ENCODE measurements at regions not wholly inside any gene's neighbourhood (a gene's known extent, or its start where the extent isn't known, plus 50 kb on each side); places are given as distances from the start of the nearest gene placed in this dataset.

DNA sequence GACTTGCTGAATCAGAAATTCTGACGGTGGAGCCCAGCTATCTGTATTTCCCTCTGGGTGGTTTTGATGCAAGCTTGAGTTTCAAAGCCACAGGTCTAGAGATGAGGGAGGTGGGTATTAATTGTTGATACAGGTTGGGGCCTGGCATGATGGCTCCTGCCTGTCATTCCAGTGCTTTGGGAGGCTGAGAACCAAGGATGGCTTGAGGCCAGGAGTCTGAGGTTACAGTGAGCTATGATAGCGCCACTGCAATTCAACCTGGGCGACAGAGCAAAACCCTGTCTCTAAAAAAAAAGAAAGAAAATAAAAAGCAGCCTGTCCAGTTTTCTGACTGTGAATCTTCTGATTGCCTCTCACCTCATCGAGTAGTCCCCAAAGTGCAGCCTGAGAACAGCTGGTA is 184.8 kb upstream of the SASH1 start:
- H3K9me3 ChIP-seq (ENCODE audit: control insufficient read depth in 2 of 3, insufficient read depth in 1 of 3, low read length in 3 of 3): no peaks in the 10 kb centered on the region
- H3K36me3 ChIP-seq (ENCODE audit: control insufficient read depth in 2 of 3, insufficient read depth in 3 of 3, low read length in 3 of 3): no peaks in the 10 kb centered on the region
- TF ChIP-seq, protein P1, sequence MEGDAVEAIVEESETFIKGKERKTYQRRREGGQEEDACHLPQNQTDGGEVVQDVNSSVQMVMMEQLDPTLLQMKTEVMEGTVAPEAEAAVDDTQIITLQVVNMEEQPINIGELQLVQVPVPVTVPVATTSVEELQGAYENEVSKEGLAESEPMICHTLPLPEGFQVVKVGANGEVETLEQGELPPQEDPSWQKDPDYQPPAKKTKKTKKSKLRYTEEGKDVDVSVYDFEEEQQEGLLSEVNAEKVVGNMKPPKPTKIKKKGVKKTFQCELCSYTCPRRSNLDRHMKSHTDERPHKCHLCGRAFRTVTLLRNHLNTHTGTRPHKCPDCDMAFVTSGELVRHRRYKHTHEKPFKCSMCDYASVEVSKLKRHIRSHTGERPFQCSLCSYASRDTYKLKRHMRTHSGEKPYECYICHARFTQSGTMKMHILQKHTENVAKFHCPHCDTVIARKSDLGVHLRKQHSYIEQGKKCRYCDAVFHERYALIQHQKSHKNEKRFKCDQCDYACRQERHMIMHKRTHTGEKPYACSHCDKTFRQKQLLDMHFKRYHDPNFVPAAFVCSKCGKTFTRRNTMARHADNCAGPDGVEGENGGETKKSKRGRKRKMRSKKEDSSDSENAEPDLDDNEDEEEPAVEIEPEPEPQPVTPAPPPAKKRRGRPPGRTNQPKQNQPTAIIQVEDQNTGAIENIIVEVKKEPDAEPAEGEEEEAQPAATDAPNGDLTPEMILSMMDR (IDR thresholded peaks at IDR 0.05; ENCODE audit: borderline replicate concordance, extremely low read depth, insufficient read depth): no peak
- FAIRE-seq (no peak), DNase-seq (peak in 3 of 5 donors; percentile 18 to 57 (median 50))
- no peak overlapping the region for H3K27ac ChIP-seq (ENCODE audit: low read depth in 2 of 2, low read length in 2 of 2)
- no peak overlapping the region for H3K9ac ChIP-seq (ENCODE audit: low read length in 3 of 3)
- H3K4me1 ChIP-seq (ENCODE audit: control insufficient read depth in 2 of 3, insufficient read depth in 2 of 3, low read depth in 1 of 3, low read length in 3 of 3): no peaks in the 10 kb centered on the region
- no peaks in the 10 kb centered on the region for H3K27me3 ChIP-seq (ENCODE audit: control insufficient read depth, insufficient read depth, low read length)
- intact Hi-C loops (cut with DNase I): no loop called here
- H3K4me3 ChIP-seq (ENCODE audit: low read length in 3 of 3): no peak overlapping the region

DNA sequence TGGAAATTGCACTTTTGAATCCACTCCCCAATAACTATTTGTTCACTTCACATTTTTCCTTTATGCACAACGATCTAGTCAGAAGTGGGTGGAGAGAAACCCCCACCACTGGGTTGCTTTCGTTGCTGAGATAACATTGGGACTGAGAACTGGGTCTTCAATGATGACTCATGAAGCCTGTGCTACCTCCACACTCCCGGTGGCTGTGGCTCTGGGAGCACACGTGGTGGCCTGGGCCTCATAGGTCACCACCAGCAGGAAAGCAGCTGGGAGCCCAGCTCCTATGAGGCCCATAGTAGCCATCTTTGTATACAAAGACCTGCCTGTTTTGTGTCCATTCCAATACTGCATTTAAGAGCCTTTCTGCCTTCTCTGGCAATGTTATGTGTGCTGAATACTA is 178.0 kb upstream of the SASH1 start:
- FAIRE-seq: no peak
- Histone ChIP-seq H3K36me3 (ENCODE audit: control insufficient read depth in 2 of 3, insufficient read depth in 3 of 3, low read length in 3 of 3) (no peaks in the 10 kb centered on the region), H3K27me3 (ENCODE audit: control insufficient read depth, insufficient read depth, low read length) (no peaks in the 10 kb centered on the region), H3K9ac (ENCODE audit: low read length in 3 of 3) (no peak overlapping the region), H3K27ac (ENCODE audit: low read depth in 2 of 2, low read length in 2 of 2) (no peak overlapping the region), H3K9me3 (ENCODE audit: control insufficient read depth in 2 of 3, insufficient read depth in 1 of 3, low read length in 3 of 3) (no peaks in the 10 kb centered on the region), H3K4me1 (ENCODE audit: control insufficient read depth in 2 of 3, insufficient read depth in 2 of 3, low read depth in 1 of 3, low read length in 3 of 3) (no peaks in the 10 kb centered on the region), H3K4me3 (ENCODE audit: low read length in 3 of 3) (no peak overlapping the region)
- TF ChIP-seq, protein P1 (IDR thresholded peaks at IDR 0.05; ENCODE audit: borderline replicate concordance, extremely low read depth, insufficient read depth): no peak
- no peak for DNase-seq
- intact Hi-C loops (cut with DNase I): loop anchor here (10.0 kb wide), 1 partner anchor 660 kb away; the partner anchor contains the start of gene SAMD5

DNA sequence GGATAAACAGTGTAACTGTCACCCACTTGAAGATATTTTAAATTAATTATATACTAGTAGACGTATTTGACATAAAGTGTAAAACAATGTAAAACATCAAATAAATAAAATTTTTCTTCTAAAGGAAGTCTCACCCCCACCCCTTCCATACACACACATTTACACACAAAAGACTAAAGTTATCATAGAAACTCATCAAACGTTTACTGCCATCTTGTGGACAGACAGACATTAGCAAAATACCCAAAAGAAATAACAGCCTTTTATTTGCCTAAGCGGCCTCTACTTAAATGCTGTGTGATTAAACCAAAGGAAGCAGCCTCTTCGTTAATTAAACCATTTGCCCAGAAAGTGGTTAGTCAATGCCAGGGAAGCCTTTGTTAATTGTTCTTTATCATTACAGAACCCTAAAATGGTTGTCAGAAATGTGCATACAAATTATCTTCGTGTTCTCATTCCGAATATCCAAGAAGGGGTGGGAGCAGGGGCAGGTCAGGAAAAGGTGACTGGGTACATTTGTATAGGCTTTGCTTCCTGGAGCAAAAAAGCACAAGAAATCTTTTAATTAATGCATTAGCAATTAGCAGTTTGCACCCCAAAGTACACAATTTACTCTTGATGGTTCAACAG is 176.2 kb upstream of the SASH1 start:
- Histone ChIP-seq H3K27ac (ENCODE audit: low read depth in 2 of 2, low read length in 2 of 2) (no peak overlapping the region), H3K27me3 (ENCODE audit: control insufficient read depth, insufficient read depth, low read length) (no peaks in the 10 kb centered on the region), H3K9me3 (ENCODE audit: control insufficient read depth in 2 of 3, insufficient read depth in 1 of 3, low read length in 3 of 3) (no peaks in the 10 kb centered on the region), H3K4me3 (ENCODE audit: low read length in 3 of 3) (no peak overlapping the region), H3K36me3 (ENCODE audit: control insufficient read depth in 2 of 3, insufficient read depth in 3 of 3, low read length in 3 of 3) (no peaks in the 10 kb centered on the region), H3K4me1 (ENCODE audit: control insufficient read depth in 2 of 3, insufficient read depth in 2 of 3, low read depth in 1 of 3, low read length in 3 of 3) (no peaks in the 10 kb centered on the region), H3K9ac (ENCODE audit: low read length in 3 of 3) (no peak overlapping the region)
- DNase-seq: peak in 2 of 5 donors; percentile 84 to 86
- TF ChIP-seq, protein P1 (IDR thresholded peaks at IDR 0.05; ENCODE audit: borderline replicate concordance, extremely low read depth, insufficient read depth): peak; percentile 65
- intact Hi-C loops (cut with DNase I): loop anchor here (10.0 kb wide), 1 partner anchor 662 kb away; the partner anchor contains the start of gene SAMD5
- peak; percentile 96 for FAIRE-seq

Measured in kidney (tissue), 13 donors.